CD14-positive monocyte (primary cell): ENCODE measurements at regions not wholly inside any gene's neighbourhood (a gene's known extent, or its start where the extent isn't known, plus 50 kb on each side); places are given as distances from the start of the nearest gene placed in this dataset.

Experiments
- DNase-seq, 3 donors: peaks; one replicate each; pipeline ENCODE4 v3.0.0-alpha.2; 2011 to 2022
- H2AFZ ChIP-seq: 2 replicates; pipeline ENCODE4 v1.6.0; 2012; ENCODE audit warnings: mild to moderate bottlenecking, low read depth, low read length, inconsistent platforms; ENCODE audit not compliant: insufficient read depth, poor library complexity, severe bottlenecking
- H3K27ac ChIP-seq, 2 donors: 1 replicate in 1 of 2; 2 replicates in 1 of 2; pipeline ENCODE4 v1.5.1; 2012 to 2013; ENCODE audit warnings: low read length in 2 of 2, control low read depth in 1 of 2, inconsistent platforms in 1 of 2, low read depth in 1 of 2, mild to moderate bottlenecking in 1 of 2
- H3K27me3 ChIP-seq, 2 donors: one replicate each; pipeline versions ENCODE4 v1.6.0 to v1.6.1; 2011 to 2013; ENCODE audit warnings: low read length in 2 of 2; ENCODE audit not compliant: control insufficient read depth in 2 of 2, insufficient read depth in 2 of 2
- H3K36me3 ChIP-seq, 2 donors: replicated peaks in 1 of 2; 1 replicate in 1 of 2; 2 replicates in 1 of 2; pipeline versions ENCODE4 v1.5.1 to v1.6.1; 2012 to 2013; ENCODE audit warnings: low read length in 2 of 2, control low read depth in 1 of 2, inconsistent platforms in 1 of 2, mild to moderate bottlenecking in 1 of 2; ENCODE audit not compliant: insufficient read depth in 2 of 2, control insufficient read depth in 1 of 2
- H3K4me1 ChIP-seq, 2 donors: 1 replicate in 1 of 2; 2 replicates in 1 of 2; pipeline versions ENCODE4 v1.5.1 to v1.6.1; 2012 to 2013; ENCODE audit warnings: low read length in 2 of 2, control low read depth in 1 of 2, inconsistent platforms in 1 of 2, mild to moderate bottlenecking in 1 of 2, moderate library complexity in 1 of 2; ENCODE audit not compliant: insufficient read depth in 2 of 2, control insufficient read depth in 1 of 2
- H3K4me2 ChIP-seq: replicated peaks from 2 replicates; pipeline ENCODE3; 2012; ENCODE audit warnings: low read length, moderate library complexity, mild to moderate bottlenecking; ENCODE audit not compliant: poor library complexity, severe bottlenecking; ENCODE audit errors: extremely low read depth
- H3K4me3 ChIP-seq, 3 experiments: fragments of 200-600 bp in 1 of 3; sonication (generic) in 1 of 3; replicated peaks in 1 of 3; 1 replicate in 2 of 3; 2 replicates in 1 of 3; pipeline ENCODE4 v1.5.1; 2011 to 2013; ENCODE audit warnings: low read length in 3 of 3, mild to moderate bottlenecking in 3 of 3, control low read depth in 2 of 3, low read depth in 2 of 3, inconsistent platforms in 1 of 3, moderate library complexity in 1 of 3
- H3K79me2 ChIP-seq: 2 replicates; pipeline ENCODE4 v1.6.0; 2012; ENCODE audit warnings: mild to moderate bottlenecking, control low read depth, inconsistent platforms, low read length, moderate library complexity; ENCODE audit not compliant: insufficient read depth
- H3K9ac ChIP-seq: 2 replicates; pipeline ENCODE4 v1.6.0; 2017; ENCODE audit warnings: low read length, mild to moderate bottlenecking; ENCODE audit not compliant: insufficient read depth, poor library complexity, severe bottlenecking
- H3K9me3 ChIP-seq, 2 donors: replicated peaks in 1 of 2; 1 replicate in 1 of 2; 2 replicates in 1 of 2; pipeline versions ENCODE4 v1.5.1 to v1.6.1; 2012 to 2013; ENCODE audit warnings: low read length in 2 of 2, control low read depth in 1 of 2; ENCODE audit not compliant: control insufficient read depth in 1 of 2, insufficient read depth in 1 of 2
- H4K20me1 ChIP-seq: 2 replicates; pipeline ENCODE4 v1.6.0; 2012; ENCODE audit warnings: mild to moderate bottlenecking, low read length, control low read depth, moderate library complexity; ENCODE audit not compliant: insufficient read depth
- H3K27ac Mint-ChIP-seq, 7 donors: one replicate each; pipeline ENCODE4 v1.8.0; 2020; ENCODE audit warnings: mild to moderate bottlenecking in 7 of 7, mixed read lengths in 7 of 7, moderate library complexity in 6 of 7, inconsistent platforms in 2 of 7
- H3K27me3 Mint-ChIP-seq, 3 donors: one replicate each; pipeline ENCODE4 v1.8.0; 2021 to 2022; ENCODE audit warnings: low read depth in 3 of 3, mild to moderate bottlenecking in 3 of 3, mixed read lengths in 3 of 3, moderate library complexity in 3 of 3, inconsistent platforms in 1 of 3
- H3K36me3 Mint-ChIP-seq, 2 donors: one replicate each; pipeline ENCODE4 v1.8.0; 2020; ENCODE audit warnings: mixed read lengths in 2 of 2, inconsistent platforms in 1 of 2, mild to moderate bottlenecking in 1 of 2
- H3K4me1 Mint-ChIP-seq: one replicate; pipeline ENCODE4 v1.8.0; 2020; ENCODE audit warnings: mild to moderate bottlenecking, mixed read lengths
- H3K4me3 Mint-ChIP-seq, 2 donors: one replicate each; pipeline ENCODE4 v1.8.0; 2020; ENCODE audit warnings: mild to moderate bottlenecking in 2 of 2, mixed read lengths in 2 of 2, moderate library complexity in 1 of 2
- H3K9me3 Mint-ChIP-seq, 7 donors: one replicate each; pipeline ENCODE4 v1.8.0; 2020 to 2022; ENCODE audit warnings: mixed read lengths in 7 of 7, mild to moderate bottlenecking in 6 of 7, moderate library complexity in 6 of 7, inconsistent platforms in 2 of 7
- WGBS: methylation state at CpG from one replicate; pipeline ENCODE4 v1.1.5; 2013; ENCODE audit warnings: missing lambda C conversion rate; ENCODE audit not compliant: insufficient coverage; 5-methylcytosine and 5-hydroxymethylcytosine counted together
- intact Hi-C, 2 donors: fragments of 100-400 bp; cut with micrococcal nuclease; formaldehyde crosslinking; loops; one replicate each; pipeline versions ENCODE4 v1.15.0 to v1.15.1; 2023
- TF ChIP-seq, protein P1 (sequence below): fragments of 200-600 bp; IDR thresholded peaks from one replicate; pipeline ENCODE4 v1.8.0; 2022; ENCODE audit warnings: antibody characterized with exemption, mild to moderate bottlenecking

DNA sequence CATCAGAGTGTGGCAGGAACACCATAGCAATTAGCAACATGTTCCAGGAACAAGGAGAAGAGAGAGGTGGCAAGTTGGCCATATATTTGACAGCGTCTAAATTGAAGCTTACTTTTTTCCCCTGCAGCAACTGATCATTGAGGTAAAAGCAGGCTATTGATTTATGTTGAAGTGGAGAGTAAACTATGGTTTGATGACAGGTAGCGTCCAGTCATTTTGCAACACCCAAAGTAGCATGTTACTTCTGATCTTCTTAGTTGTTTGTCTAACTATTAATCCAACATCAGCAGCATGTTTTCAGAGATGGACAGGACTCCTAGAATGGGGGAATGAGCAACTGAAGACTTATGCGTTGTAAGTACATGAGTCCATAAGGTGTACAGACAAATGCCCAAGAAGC lies 225.8 kb downstream of the ZPLD1 start:
- Histone ChIP-seq H3K79me2 (no peaks in the 10 kb centered on the region), H3K4me3 (no peak overlapping the region), H4K20me1 (no peaks in the 10 kb centered on the region), H3K9ac (no peak overlapping the region), H3K27me3 (no peaks in the 10 kb centered on the region), H3K36me3 (no peaks in the 10 kb centered on the region), H3K4me1 (no peaks in the 10 kb centered on the region), H3K4me2 (no peak overlapping the region), H3K9me3 (no peaks in the 10 kb centered on the region), H3K27ac (no peak overlapping the region), H2AFZ (no peak overlapping the region)
- Mint-ChIP-seq H3K27me3 (peaks cover 0 to 2% (median 1%) of the 10 kb centered on the region in 3 donors), H3K4me3 (no peak overlapping the region), H3K4me1 (no peaks in the 10 kb centered on the region), H3K9me3 (peaks cover 0 to 3% (median 2%) of the 10 kb centered on the region in 7 donors), H3K27ac (no peak overlapping the region), H3K36me3 (no peaks in the 10 kb centered on the region)
- no peak for DNase-seq
- TF ChIP-seq, protein P1, sequence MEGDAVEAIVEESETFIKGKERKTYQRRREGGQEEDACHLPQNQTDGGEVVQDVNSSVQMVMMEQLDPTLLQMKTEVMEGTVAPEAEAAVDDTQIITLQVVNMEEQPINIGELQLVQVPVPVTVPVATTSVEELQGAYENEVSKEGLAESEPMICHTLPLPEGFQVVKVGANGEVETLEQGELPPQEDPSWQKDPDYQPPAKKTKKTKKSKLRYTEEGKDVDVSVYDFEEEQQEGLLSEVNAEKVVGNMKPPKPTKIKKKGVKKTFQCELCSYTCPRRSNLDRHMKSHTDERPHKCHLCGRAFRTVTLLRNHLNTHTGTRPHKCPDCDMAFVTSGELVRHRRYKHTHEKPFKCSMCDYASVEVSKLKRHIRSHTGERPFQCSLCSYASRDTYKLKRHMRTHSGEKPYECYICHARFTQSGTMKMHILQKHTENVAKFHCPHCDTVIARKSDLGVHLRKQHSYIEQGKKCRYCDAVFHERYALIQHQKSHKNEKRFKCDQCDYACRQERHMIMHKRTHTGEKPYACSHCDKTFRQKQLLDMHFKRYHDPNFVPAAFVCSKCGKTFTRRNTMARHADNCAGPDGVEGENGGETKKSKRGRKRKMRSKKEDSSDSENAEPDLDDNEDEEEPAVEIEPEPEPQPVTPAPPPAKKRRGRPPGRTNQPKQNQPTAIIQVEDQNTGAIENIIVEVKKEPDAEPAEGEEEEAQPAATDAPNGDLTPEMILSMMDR: no peak
- WGBS: no CpG with 5 or more reads among the region's 3 CpGs
- intact Hi-C loops: no loop called here

DNA sequence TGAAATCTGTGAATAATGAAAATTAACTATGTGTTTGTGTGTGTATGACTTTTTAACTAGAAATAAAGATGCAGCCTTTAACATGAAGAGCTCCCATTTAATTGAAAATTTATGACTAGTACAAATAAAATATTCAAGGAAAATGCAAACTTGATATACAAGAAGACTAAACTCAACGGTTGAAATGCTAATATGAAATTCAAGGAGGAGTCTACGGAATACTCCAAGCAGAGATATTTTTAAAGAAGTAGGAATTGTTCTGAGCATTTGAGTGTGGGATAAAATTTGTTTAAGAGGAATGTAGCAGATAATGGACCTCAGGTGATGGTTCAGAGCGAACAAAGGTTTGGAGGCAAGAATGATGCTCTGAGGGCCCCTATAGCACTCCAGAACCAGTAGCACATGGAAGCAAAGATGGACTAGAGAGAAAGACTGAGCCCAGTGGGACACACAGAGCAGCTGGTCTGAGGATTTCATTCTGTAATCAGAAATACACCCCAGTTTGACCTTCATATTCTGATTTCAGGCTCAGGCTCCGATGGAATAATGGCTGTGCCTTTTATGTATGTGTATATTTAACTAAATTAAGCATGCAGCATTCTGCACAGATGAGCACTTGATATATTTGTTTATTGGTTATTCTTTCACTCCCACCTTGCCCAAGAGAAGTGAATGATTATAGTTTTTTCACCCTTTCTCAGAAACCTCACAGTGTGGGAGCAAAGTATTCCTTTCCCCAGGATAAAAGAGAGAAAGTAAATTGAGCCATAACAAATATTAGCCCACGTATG lies 227.1 kb downstream of the ZPLD1 start:
- Histone ChIP-seq H2AFZ (no peak overlapping the region), H3K4me1 (no peaks in the 10 kb centered on the region), H3K36me3 (no peaks in the 10 kb centered on the region), H3K9ac (no peak overlapping the region), H4K20me1 (no peaks in the 10 kb centered on the region), H3K27ac (no peak overlapping the region), H3K9me3 (no peaks in the 10 kb centered on the region), H3K79me2 (no peaks in the 10 kb centered on the region), H3K27me3 (no peaks in the 10 kb centered on the region), H3K4me3 (no peak overlapping the region), H3K4me2 (no peak overlapping the region)
- Mint-ChIP-seq H3K27ac (no peak overlapping the region), H3K9me3 (peaks cover 0 to 3% (median 2%) of the 10 kb centered on the region in 7 donors), H3K27me3 (peaks cover 0 to 2% (median 1%) of the 10 kb centered on the region in 3 donors), H3K4me1 (no peaks in the 10 kb centered on the region), H3K4me3 (no peak overlapping the region), H3K36me3 (no peaks in the 10 kb centered on the region)
- intact Hi-C loops: no loop called here
- no peak for DNase-seq
- TF ChIP-seq, protein P1: no peak
- WGBS: 90% methylated on average over 1 of the region's 5 CpGs
